Neural cell (in vitro differentiated cells): ENCODE measurements at regions not wholly inside any gene's neighbourhood (a gene's known extent, or its start where the extent isn't known, plus 50 kb on each side); places are given as distances from the start of the nearest gene placed in this dataset.

Experiments used
- H2AFZ ChIP-seq: fragments of 200-600, 300-800 bp; sonication (generic), shearing (Covaris generic); 2 replicates; pipeline ENCODE4 v1.6.0; 2014; ENCODE audit warnings: low read depth, mild to moderate bottlenecking, antibody characterized with exemption, low read length, moderate library complexity
- H3F3A ChIP-seq: fragments of 200-600 bp; shearing (Covaris generic); 2 replicates; pipeline ENCODE4 v1.6.1; 2016; ENCODE audit warnings: mild to moderate bottlenecking, moderate library complexity, mixed read lengths, antibody characterized with exemption, low read length; ENCODE audit not compliant: insufficient read depth, poor library complexity, severe bottlenecking
- H3K27ac ChIP-seq: fragments of 200-600, 300-800 bp; sonication (generic), shearing (Covaris generic); 2 replicates; pipeline ENCODE4 v1.5.1; 2014; ENCODE audit warnings: mild to moderate bottlenecking, low read length, moderate library complexity
- H3K27me3 ChIP-seq: fragments of 300-800, 200-600 bp; sonication (generic), shearing (Covaris generic); 2 replicates; pipeline ENCODE4 v1.6.0; 2014; ENCODE audit warnings: mild to moderate bottlenecking, low read depth, low read length, moderate library complexity; ENCODE audit not compliant: insufficient read depth
- H3K36me3 ChIP-seq: fragments of 300-800, 200-600 bp; sonication (generic), shearing (Covaris generic); 2 replicates; pipeline ENCODE4 v1.5.1; 2014; ENCODE audit warnings: mild to moderate bottlenecking, antibody characterized with exemption, low read length, moderate library complexity; ENCODE audit not compliant: insufficient read depth
- H3K4me2 ChIP-seq: fragments of 300-800, 200-600 bp; sonication (generic), shearing (Covaris generic); 2 replicates; pipeline ENCODE4 v1.6.0; 2014; ENCODE audit warnings: mild to moderate bottlenecking, low read length
- H3K4me3 ChIP-seq: fragments of 300-800, 200-600 bp; sonication (generic), shearing (Covaris generic); 2 replicates; pipeline ENCODE4 v1.5.1; 2014; ENCODE audit warnings: mild to moderate bottlenecking, low read length, moderate library complexity
- H3K79me2 ChIP-seq: fragments of 200-600 bp; shearing (Covaris generic); replicated peaks from 2 replicates; pipeline ENCODE4 v1.6.0; 2014; ENCODE audit warnings: mild to moderate bottlenecking, low read length, moderate library complexity; ENCODE audit not compliant: insufficient read depth
- H3K9ac ChIP-seq: fragments of 300-800, 200-600 bp; sonication (generic), shearing (Covaris generic); 2 replicates; pipeline ENCODE4 v1.6.1; 2016; ENCODE audit warnings: mild to moderate bottlenecking, low read length, mixed read lengths
- H3K9me2 ChIP-seq: fragments of 200-600 bp; shearing (Covaris generic); 2 replicates; pipeline ENCODE4 v1.6.1; 2016; ENCODE audit warnings: mild to moderate bottlenecking, low read length, mixed read lengths; ENCODE audit not compliant: insufficient read depth
- H3K9me3 ChIP-seq: fragments of 200-600, 300-800 bp; sonication (generic), shearing (Covaris generic); 2 replicates; pipeline ENCODE4 v1.6.1; 2016; ENCODE audit warnings: mild to moderate bottlenecking, mixed run types, low read length, moderate library complexity, mixed read lengths
- H4K20me1 ChIP-seq: fragments of 200-600 bp; shearing (Covaris generic); 2 replicates; pipeline ENCODE4 v1.6.1; 2016; ENCODE audit warnings: mild to moderate bottlenecking, mixed run types; ENCODE audit not compliant: insufficient read depth
- EP300 ChIP-seq: fragments of 450-650 bp; conservative IDR thresholded peaks from 2 replicates; pipeline ENCODE4 v1.6.1; 2014; ENCODE audit warnings: antibody characterized with exemption, mild to moderate bottlenecking, moderate library complexity; ENCODE audit not compliant: poor library complexity, severe bottlenecking
- EZH2 ChIP-seq: fragments of 200-600, 300-800 bp; shearing (Covaris generic), sonication (generic); IDR thresholded peaks from 2 replicates; pipeline ENCODE4 v1.6.1; 2014; ENCODE audit warnings: antibody characterized with exemption, low read length, borderline replicate concordance, mild to moderate bottlenecking; ENCODE audit not compliant: insufficient read depth, poor library complexity, severe bottlenecking
- MXI1 ChIP-seq: fragments of 450-650 bp; conservative IDR thresholded peaks from 2 replicates; pipeline ENCODE4 v1.6.1; 2014; ENCODE audit warnings: antibody characterized with exemption, mild to moderate bottlenecking; ENCODE audit not compliant: poor library complexity, severe bottlenecking
- POLR2AphosphoS5 ChIP-seq: IDR thresholded peaks from 2 replicates; pipeline ENCODE4 v1.6.1; 2012
- RAD21 ChIP-seq: fragments of 450-650 bp; conservative IDR thresholded peaks from 2 replicates; pipeline ENCODE4 v1.6.1; 2014; ENCODE audit warnings: antibody characterized with exemption, mild to moderate bottlenecking, moderate library complexity
- SMC3 ChIP-seq: fragments of 450-650 bp; conservative IDR thresholded peaks from 2 replicates; pipeline ENCODE4 v1.6.1; 2014; ENCODE audit warnings: antibody characterized with exemption, mild to moderate bottlenecking, moderate library complexity; ENCODE audit not compliant: poor library complexity
- TAF1 ChIP-seq: IDR thresholded peaks from 2 replicates; pipeline ENCODE4 v1.6.1; 2012; ENCODE audit warnings: low read depth
- TF ChIP-seq, protein P1 (sequence below): fragments of 450-650 bp; IDR thresholded peaks from 2 replicates; pipeline ENCODE4 v1.5.1; 2014; ENCODE audit warnings: antibody characterized with exemption, mild to moderate bottlenecking, moderate library complexity; ENCODE audit not compliant: poor library complexity, severe bottlenecking
- TF ChIP-seq, protein P2 (sequence below): IDR thresholded peaks from 2 replicates; pipeline ENCODE4 v1.6.1; 2012; ENCODE audit warnings: borderline replicate concordance

DNA sequence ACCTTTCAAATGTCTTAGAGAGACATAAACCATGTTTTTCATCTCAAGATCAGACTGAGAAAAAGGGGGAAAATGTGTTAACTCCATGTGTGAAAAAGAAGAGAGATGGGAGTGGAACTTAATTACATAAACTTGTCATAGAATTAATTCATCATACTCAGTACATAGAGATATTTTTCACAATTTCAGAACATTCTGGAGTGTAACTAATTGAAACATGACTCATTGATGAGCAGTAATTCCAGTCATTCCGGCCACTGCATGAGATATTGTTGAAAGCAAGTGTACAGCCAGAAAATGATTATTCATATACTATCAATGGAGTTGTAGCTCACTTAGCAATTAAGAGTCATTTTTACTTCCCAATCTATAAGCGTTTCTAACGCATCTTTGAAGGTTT, 739.3 kb downstream of the LTN1 start:
- H3K4me3 ChIP-seq = no peak overlapping the region
- no peak overlapping the region for H2AFZ ChIP-seq
- no peaks in the 10 kb centered on the region for H3K79me2 ChIP-seq
- H3K9me2 ChIP-seq = no peaks in the 10 kb centered on the region
- H4K20me1 ChIP-seq = no peaks in the 10 kb centered on the region
- no peak overlapping the region for H3K4me2 ChIP-seq
- no peak overlapping the region for H3K9ac ChIP-seq
- H3K9me3 ChIP-seq = no peaks in the 10 kb centered on the region
- TF ChIP-seq POLR2AphosphoS5 (no peak), SMC3 (no peak), EP300 (no peak), EZH2 (no peak), MXI1 (no peak), RAD21 (no peak), TAF1 (no peak)
- TF ChIP-seq, protein P1, sequence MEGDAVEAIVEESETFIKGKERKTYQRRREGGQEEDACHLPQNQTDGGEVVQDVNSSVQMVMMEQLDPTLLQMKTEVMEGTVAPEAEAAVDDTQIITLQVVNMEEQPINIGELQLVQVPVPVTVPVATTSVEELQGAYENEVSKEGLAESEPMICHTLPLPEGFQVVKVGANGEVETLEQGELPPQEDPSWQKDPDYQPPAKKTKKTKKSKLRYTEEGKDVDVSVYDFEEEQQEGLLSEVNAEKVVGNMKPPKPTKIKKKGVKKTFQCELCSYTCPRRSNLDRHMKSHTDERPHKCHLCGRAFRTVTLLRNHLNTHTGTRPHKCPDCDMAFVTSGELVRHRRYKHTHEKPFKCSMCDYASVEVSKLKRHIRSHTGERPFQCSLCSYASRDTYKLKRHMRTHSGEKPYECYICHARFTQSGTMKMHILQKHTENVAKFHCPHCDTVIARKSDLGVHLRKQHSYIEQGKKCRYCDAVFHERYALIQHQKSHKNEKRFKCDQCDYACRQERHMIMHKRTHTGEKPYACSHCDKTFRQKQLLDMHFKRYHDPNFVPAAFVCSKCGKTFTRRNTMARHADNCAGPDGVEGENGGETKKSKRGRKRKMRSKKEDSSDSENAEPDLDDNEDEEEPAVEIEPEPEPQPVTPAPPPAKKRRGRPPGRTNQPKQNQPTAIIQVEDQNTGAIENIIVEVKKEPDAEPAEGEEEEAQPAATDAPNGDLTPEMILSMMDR = no peak
- TF ChIP-seq, protein P2, sequence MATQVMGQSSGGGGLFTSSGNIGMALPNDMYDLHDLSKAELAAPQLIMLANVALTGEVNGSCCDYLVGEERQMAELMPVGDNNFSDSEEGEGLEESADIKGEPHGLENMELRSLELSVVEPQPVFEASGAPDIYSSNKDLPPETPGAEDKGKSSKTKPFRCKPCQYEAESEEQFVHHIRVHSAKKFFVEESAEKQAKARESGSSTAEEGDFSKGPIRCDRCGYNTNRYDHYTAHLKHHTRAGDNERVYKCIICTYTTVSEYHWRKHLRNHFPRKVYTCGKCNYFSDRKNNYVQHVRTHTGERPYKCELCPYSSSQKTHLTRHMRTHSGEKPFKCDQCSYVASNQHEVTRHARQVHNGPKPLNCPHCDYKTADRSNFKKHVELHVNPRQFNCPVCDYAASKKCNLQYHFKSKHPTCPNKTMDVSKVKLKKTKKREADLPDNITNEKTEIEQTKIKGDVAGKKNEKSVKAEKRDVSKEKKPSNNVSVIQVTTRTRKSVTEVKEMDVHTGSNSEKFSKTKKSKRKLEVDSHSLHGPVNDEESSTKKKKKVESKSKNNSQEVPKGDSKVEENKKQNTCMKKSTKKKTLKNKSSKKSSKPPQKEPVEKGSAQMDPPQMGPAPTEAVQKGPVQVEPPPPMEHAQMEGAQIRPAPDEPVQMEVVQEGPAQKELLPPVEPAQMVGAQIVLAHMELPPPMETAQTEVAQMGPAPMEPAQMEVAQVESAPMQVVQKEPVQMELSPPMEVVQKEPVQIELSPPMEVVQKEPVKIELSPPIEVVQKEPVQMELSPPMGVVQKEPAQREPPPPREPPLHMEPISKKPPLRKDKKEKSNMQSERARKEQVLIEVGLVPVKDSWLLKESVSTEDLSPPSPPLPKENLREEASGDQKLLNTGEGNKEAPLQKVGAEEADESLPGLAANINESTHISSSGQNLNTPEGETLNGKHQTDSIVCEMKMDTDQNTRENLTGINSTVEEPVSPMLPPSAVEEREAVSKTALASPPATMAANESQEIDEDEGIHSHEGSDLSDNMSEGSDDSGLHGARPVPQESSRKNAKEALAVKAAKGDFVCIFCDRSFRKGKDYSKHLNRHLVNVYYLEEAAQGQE = no peak
- H3K27ac ChIP-seq = no peak overlapping the region
- no peaks in the 10 kb centered on the region for H3K27me3 ChIP-seq
- H3K36me3 ChIP-seq = no peaks in the 10 kb centered on the region
- no peaks in the 10 kb centered on the region for H3F3A ChIP-seq

DNA sequence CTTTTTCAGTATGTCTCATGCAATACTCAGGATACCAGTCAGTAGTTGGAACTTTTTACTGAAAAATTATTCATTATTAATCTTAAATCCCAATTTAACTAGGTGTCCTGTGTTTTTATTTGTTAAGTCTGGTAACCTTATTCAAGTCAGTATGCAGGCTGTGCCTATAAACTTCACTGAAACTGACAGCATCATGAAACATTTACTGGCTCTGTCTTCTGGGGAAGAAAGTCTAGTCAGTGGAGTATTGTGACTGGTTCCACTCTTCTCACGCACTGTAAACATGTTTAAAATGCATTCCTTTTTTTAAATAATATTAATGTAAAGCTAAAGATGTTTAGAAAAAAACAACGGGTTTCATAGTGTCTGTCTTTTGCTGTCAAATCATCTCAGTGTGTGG, 739.7 kb downstream of the LTN1 start:
- H3K4me3 ChIP-seq = no peak overlapping the region
- TF ChIP-seq EZH2 (no peak), POLR2AphosphoS5 (no peak)
- H3K9ac ChIP-seq = no peak overlapping the region
- no peaks in the 10 kb centered on the region for H3K36me3 ChIP-seq
- no peaks in the 10 kb centered on the region for H3K79me2 ChIP-seq
- no peaks in the 10 kb centered on the region for H3K27me3 ChIP-seq
- H2AFZ ChIP-seq = no peak overlapping the region
- H4K20me1 ChIP-seq = no peaks in the 10 kb centered on the region
- no peak overlapping the region for H3K27ac ChIP-seq
- H3K9me2 ChIP-seq = no peaks in the 10 kb centered on the region
- H3F3A ChIP-seq = no peaks in the 10 kb centered on the region
- no peak overlapping the region for H3K4me2 ChIP-seq
- no peaks in the 10 kb centered on the region for H3K9me3 ChIP-seq

DNA sequence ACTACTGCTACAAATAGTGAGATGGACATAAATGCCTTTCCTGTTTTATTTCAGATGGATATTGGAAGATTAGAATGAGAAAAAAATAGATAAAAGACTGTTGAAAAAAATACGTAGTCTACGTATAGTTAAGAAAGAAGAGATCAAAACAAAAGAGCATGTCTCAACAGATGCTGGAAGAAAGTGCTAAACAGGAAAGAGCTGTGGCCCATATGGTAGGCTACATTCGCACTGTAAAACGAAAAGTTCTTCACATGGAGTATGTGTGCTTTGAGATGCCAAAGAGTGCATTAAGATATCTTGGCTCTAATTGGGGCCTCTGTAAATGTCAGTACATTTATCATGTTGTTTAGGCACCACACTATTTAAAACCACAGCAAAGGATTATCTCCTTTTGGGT, 741.7 kb downstream of the LTN1 start:
- Histone ChIP-seq H3K9ac (no peak overlapping the region), H3K27me3 (no peaks in the 10 kb centered on the region), H2AFZ (no peak overlapping the region), H3K27ac (no peak overlapping the region), H3F3A (no peaks in the 10 kb centered on the region), H3K9me3 (no peaks in the 10 kb centered on the region), H3K79me2 (no peaks in the 10 kb centered on the region), H4K20me1 (no peaks in the 10 kb centered on the region), H3K9me2 (no peaks in the 10 kb centered on the region), H3K4me2 (no peak overlapping the region), H3K36me3 (no peaks in the 10 kb centered on the region), H3K4me3 (no peak overlapping the region)
- TF ChIP-seq TAF1 (no peak), SMC3 (no peak), EP300 (no peak), POLR2AphosphoS5 (no peak), MXI1 (no peak), RAD21 (no peak), EZH2 (no peak)
- TF ChIP-seq, protein P1 = no peak
- TF ChIP-seq, protein P2 = no peak
